Psoas muscle (tissue), 7 donors: ENCODE measurements at regions not wholly inside any gene's neighbourhood (a gene's known extent, or its start where the extent isn't known, plus 50 kb on each side); places are given as distances from the start of the nearest gene placed in this dataset.

Source experiments
- ATAC-seq, 4 donors: fragments of 200-7000 bp; cut with Tn5 transposase; one replicate each; pipeline ENCODE4 v1.9.1; 2020; ENCODE audit warnings: moderate library complexity in 3 of 4, mild to moderate bottlenecking in 2 of 4
- DNase-seq, 2 donors: peaks; one replicate each; pipeline ENCODE4 v3.0.0-alpha.2; 2020
- H3K27ac ChIP-seq: fragments of 200-600 bp; one replicate; pipeline ENCODE4 v1.8.0; 2022
- H3K27me3 ChIP-seq, 3 donors: fragments of 200-600 bp in 1 of 3; one replicate each; pipeline versions ENCODE4 v1.6.1 to v1.8.0; 2013 to 2022; ENCODE audit warnings: low read length in 2 of 3, mild to moderate bottlenecking in 2 of 3, moderate library complexity in 1 of 3; ENCODE audit not compliant: insufficient read depth in 3 of 3
- H3K36me3 ChIP-seq, 2 donors: fragments of 200-600 bp in 1 of 2; one replicate each; pipeline versions ENCODE4 v1.6.1 to v1.8.0; 2013 to 2022; ENCODE audit warnings: low read depth in 1 of 2, mild to moderate bottlenecking in 1 of 2, moderate library complexity in 1 of 2; ENCODE audit not compliant: insufficient read depth in 1 of 2
- H3K4me1 ChIP-seq: fragments of 200-600 bp; one replicate; pipeline ENCODE4 v1.8.0; 2022
- H3K4me3 ChIP-seq: fragments of 200-600 bp; one replicate; pipeline ENCODE4 v1.8.0; 2022; ENCODE audit warnings: mild to moderate bottlenecking
- H3K9me3 ChIP-seq: fragments of 200-600 bp; one replicate; pipeline ENCODE4 v1.8.0; 2022
- CTCF ChIP-seq: fragments of 200-600 bp; IDR thresholded peaks from one replicate; pipeline ENCODE4 v1.8.0; 2022; ENCODE audit warnings: antibody characterized with exemption
- WGBS, 3 donors: extraction: QIAGEN DNeasy Blood & Tissue Kit; methylation state at CpG; one replicate each; pipeline versions ENCODE4 v1.1.6 to v1.1.7; 2013; 5-methylcytosine and 5-hydroxymethylcytosine counted together
- intact Hi-C, 2 donors: fragments of 100-400 bp; cut with DNase I; formaldehyde crosslinking; loops; one replicate each; pipeline versions ENCODE4 v1.11.0 to v1.14.2; 2022
- donor health status: healthy with polysubstance abuse.
- donor health status: DM: no; HTN: no; CAD: no; lungs with moderate emphysema.
- donor health status: Bipolar disorder and iron deficiency.
- donor health status: healthy.
- donor health status: DM: yes; HTN: yes; CAD: no.
- donor health status: DM: no; HTN: no; CAD: no.
- donor health status: DM: yes; HTN: yes; CAD: no.

- intact Hi-C loops: no loop called here
Measured at GRCh38 chr1:195495720-195496635, 1112.3 kb downstream of the KCNT2 start.

GRCh38 chr1:195482137-195482536 is 1126.1 kb downstream of the KCNT2 start:
- H3K27ac ChIP-seq: no peak overlapping the region
- DNase-seq: no peak
- no peaks in the 10 kb centered on the region for H3K36me3 ChIP-seq
- H3K4me3 ChIP-seq: no peak overlapping the region
- no peaks in the 10 kb centered on the region for H3K4me1 ChIP-seq
- intact Hi-C loops: no loop called here
- no peak for ATAC-seq
- no peak for TF ChIP-seq CTCF
- no peaks in the 10 kb centered on the region for H3K27me3 ChIP-seq
- WGBS, 3 donors: 74 to 81% (median 79%) methylated on average over 6 of the region's 6 CpGs
- H3K9me3 ChIP-seq: peaks cover 4% of the 10 kb centered on the region

More at GRCh38 chr1:195495720-195496635, 1112.3 kb downstream of the KCNT2 start:
- Histone ChIP-seq H3K36me3 (no peaks in the 10 kb centered on the region), H3K27me3 (no peaks in the 10 kb centered on the region), H3K9me3 (no peaks in the 10 kb centered on the region), H3K27ac (no peak overlapping the region), H3K4me1 (no peaks in the 10 kb centered on the region), H3K4me3 (no peak overlapping the region)
- 57 to 77% (median 58%) methylated on average over 5 of the region's 5 CpGs for WGBS, 3 donors
- ATAC-seq (no peak), DNase-seq (no peak)
- no peak for TF ChIP-seq CTCF

GRCh38 chr1:195481293-195481692 is 1126.9 kb downstream of the KCNT2 start:
- H3K27ac ChIP-seq: no peak overlapping the region
- DNase-seq: no peak
- no peak for TF ChIP-seq CTCF
- intact Hi-C loops: no loop called here
- no peaks in the 10 kb centered on the region for H3K4me1 ChIP-seq
- H3K27me3 ChIP-seq: no peaks in the 10 kb centered on the region
- ATAC-seq: no peak
- WGBS, 3 donors: 76 to 90% (median 87%) methylated on average over 3 of the region's 3 CpGs
- no peak overlapping the region for H3K4me3 ChIP-seq
- peaks cover 4% of the 10 kb centered on the region for H3K9me3 ChIP-seq
- H3K36me3 ChIP-seq: no peaks in the 10 kb centered on the region

GRCh38 chr1:195475568-195475967 is 1132.7 kb downstream of the KCNT2 start:
- H3K4me1 ChIP-seq: no peaks in the 10 kb centered on the region
- no peaks in the 10 kb centered on the region for H3K36me3 ChIP-seq
- no peak overlapping the region for H3K4me3 ChIP-seq
- 81 to 95% (median 83%) methylated on average over 1 of the region's 1 CpG for WGBS, 3 donors
- H3K27ac ChIP-seq: no peak overlapping the region
- ATAC-seq (no peak), DNase-seq (no peak)
- intact Hi-C loops: no loop called here
- no peak for TF ChIP-seq CTCF
- H3K9me3 ChIP-seq: peaks cover 8% of the 10 kb centered on the region
- no peaks in the 10 kb centered on the region for H3K27me3 ChIP-seq
